ENCODE measurements at regions not wholly inside any gene's neighbourhood (a gene's known extent, or its start where the extent isn't known, plus 50 kb on each side); places are given as distances from the start of the nearest gene placed in this dataset.

GRCh38 chr14:40213701-40214100 is 781.5 kb upstream of the FBXO33 start:
- no peak for TF ChIP-seq Cebpa-rat (IDR thresholded peaks at IDR 0.05)
- Histone ChIP-seq H3K9me3 (replicated peaks in 1 of 11) (peaks cover 16 to 34% (median 27%) of the 10 kb centered on the region in 11 experiments), H3K9ac (no peak overlapping the region), H3K27ac (no peak overlapping the region; a peak in 1 of 22 replicates), H4K20me1 (no peaks in the 10 kb centered on the region), H3K4me3 (no peak overlapping the region), H3K27me3 (no peaks in the 10 kb centered on the region), H3K4me1 (peaks cover 16 to 26% (median 21%) of the 10 kb centered on the region in 10 experiments), H3K36me3 (peaks cover 0 to 10% (median 6%) of the 10 kb centered on the region in 11 experiments; a peak in 10 of 22 replicates), H3K4me2 (no peak overlapping the region)

GRCh38 chr14:40204441-40205175 is 772.4 kb upstream of the FBXO33 start:
- no peak overlapping the region for H3K4me2 ChIP-seq
- H3K27me3 ChIP-seq = no peaks in the 10 kb centered on the region
- H3K4me1 ChIP-seq = 0 out of 20 replicates have a peak, but pooled peaks cover 0 to 5% (median 0%) of the 10 kb centered on the region in 10 experiments
- TF ChIP-seq Cebpa-rat (IDR thresholded peaks at IDR 0.05) = no peak
- no peak overlapping the region; a peak in 1 of 22 replicates for H3K27ac ChIP-seq
- H3K9ac ChIP-seq = no peak overlapping the region
- H3K36me3 ChIP-seq = no peaks in the 10 kb centered on the region
- H3K9me3 ChIP-seq (replicated peaks in 1 of 11) = peaks cover 26 to 51% (median 38%) of the 10 kb centered on the region in 11 experiments; a peak in 21 of 22 replicates
- H4K20me1 ChIP-seq = no peaks in the 10 kb centered on the region
- no peak overlapping the region for H3K4me3 ChIP-seq

GRCh38 chr14:40199101-40199500 is 766.9 kb upstream of the FBXO33 start:
- H3K4me2 ChIP-seq = no peak overlapping the region
- no peak overlapping the region for H3K27ac ChIP-seq
- H3K36me3 ChIP-seq = no peaks in the 10 kb centered on the region
- no peaks in the 10 kb centered on the region for H3K27me3 ChIP-seq
- no peaks in the 10 kb centered on the region for H4K20me1 ChIP-seq
- no peak overlapping the region for H3K4me3 ChIP-seq
- no peak for TF ChIP-seq Cebpa-rat (IDR thresholded peaks at IDR 0.05)
- H3K9ac ChIP-seq = no peak overlapping the region
- H3K4me1 ChIP-seq = no peaks in the 10 kb centered on the region
- H3K9me3 ChIP-seq (replicated peaks in 1 of 11) = peaks cover 17 to 31% (median 21%) of the 10 kb centered on the region in 11 experiments; a peak in 21 of 22 replicates

- H3K4me3 ChIP-seq = no peak overlapping the region
- H3K4me2 ChIP-seq = no peak overlapping the region
- no peaks in the 10 kb centered on the region for H3K27me3 ChIP-seq
- H3K36me3 ChIP-seq = no peaks in the 10 kb centered on the region
- no peaks in the 10 kb centered on the region for H3K4me1 ChIP-seq
- no peak for TF ChIP-seq Cebpa-rat (IDR thresholded peaks at IDR 0.05)
- peaks cover 0 to 13% (median 6%) of the 10 kb centered on the region in 11 experiments; a peak in 9 of 22 replicates for H3K9me3 ChIP-seq (replicated peaks in 1 of 11)
- no peak overlapping the region for H3K9ac ChIP-seq
- H3K27ac ChIP-seq = no peak overlapping the region
- no peaks in the 10 kb centered on the region for H4K20me1 ChIP-seq
Observed at GRCh38 chr14:40197344-40197743, 765.1 kb upstream of the FBXO33 start.

GRCh38 chr14:40188006-40188405 is 755.8 kb upstream of the FBXO33 start:
- Histone ChIP-seq H3K4me3 (no peak overlapping the region), H3K27ac (no peak overlapping the region), H4K20me1 (no peaks in the 10 kb centered on the region), H3K36me3 (no peaks in the 10 kb centered on the region), H3K4me1 (no peaks in the 10 kb centered on the region), H3K9ac (no peak overlapping the region), H3K9me3 (replicated peaks in 1 of 11) (no peaks in the 10 kb centered on the region), H3K27me3 (no peaks in the 10 kb centered on the region), H3K4me2 (no peak overlapping the region)
- TF ChIP-seq Cebpa-rat (IDR thresholded peaks at IDR 0.05) = no peak

- Histone ChIP-seq H3K4me3 (no peak overlapping the region), H3K27me3 (no peaks in the 10 kb centered on the region), H3K4me1 (no peaks in the 10 kb centered on the region), H4K20me1 (no peaks in the 10 kb centered on the region), H3K4me2 (no peak overlapping the region), H3K9ac (no peak overlapping the region), H3K36me3 (no peaks in the 10 kb centered on the region), H3K9me3 (replicated peaks in 1 of 11) (peaks cover 26 to 35% (median 33%) of the 10 kb centered on the region in 11 experiments), H3K27ac (no peak overlapping the region)
- no peak for TF ChIP-seq Cebpa-rat (IDR thresholded peaks at IDR 0.05)
Observed at GRCh38 chr14:40164083-40164482, 731.9 kb upstream of the FBXO33 start.

GRCh38 chr14:40139657-40140056 is 707.4 kb upstream of the FBXO33 start:
- Histone ChIP-seq H3K27ac (no peak overlapping the region), H4K20me1 (no peaks in the 10 kb centered on the region), H3K4me1 (no peaks in the 10 kb centered on the region), H3K4me3 (no peak overlapping the region), H3K36me3 (no peaks in the 10 kb centered on the region), H3K9me3 (replicated peaks in 1 of 11) (peaks cover 0 to 9% (median 0%) of the 10 kb centered on the region in 11 experiments; a peak in 4 of 22 replicates), H3K27me3 (no peaks in the 10 kb centered on the region), H3K4me2 (no peak overlapping the region), H3K9ac (no peak overlapping the region)
- TF ChIP-seq Cebpa-rat (IDR thresholded peaks at IDR 0.05) = no peak

GRCh38 chr14:40133463-40133862 is 701.2 kb upstream of the FBXO33 start:
- Histone ChIP-seq H3K36me3 (no peaks in the 10 kb centered on the region), H3K27ac (no peak overlapping the region), H4K20me1 (no peaks in the 10 kb centered on the region), H3K9ac (no peak overlapping the region), H3K27me3 (no peaks in the 10 kb centered on the region), H3K9me3 (replicated peaks in 1 of 11) (peaks cover 0 to 17% (median 4%) of the 10 kb centered on the region in 11 experiments; a peak in 8 of 22 replicates), H3K4me1 (no peaks in the 10 kb centered on the region), H3K4me3 (no peak overlapping the region), H3K4me2 (no peak overlapping the region)
- no peak for TF ChIP-seq Cebpa-rat (IDR thresholded peaks at IDR 0.05)

GRCh38 chr14:40129159-40129558 is 696.9 kb upstream of the FBXO33 start:
- no peak for TF ChIP-seq Cebpa-rat (IDR thresholded peaks at IDR 0.05)
- Histone ChIP-seq H3K4me3 (no peak overlapping the region), H4K20me1 (no peaks in the 10 kb centered on the region), H3K4me1 (peaks cover 0 to 2% (median 0%) of the 10 kb centered on the region in 10 experiments; a peak in 1 of 20 replicates), H3K9me3 (replicated peaks in 1 of 11) (peaks cover 0 to 10% (median 4%) of the 10 kb centered on the region in 11 experiments; a peak in 6 of 22 replicates), H3K36me3 (no peaks in the 10 kb centered on the region), H3K27ac (no peak overlapping the region), H3K4me2 (no peak overlapping the region), H3K27me3 (no peaks in the 10 kb centered on the region), H3K9ac (no peak overlapping the region)
